ENCODE measurements at regions not wholly inside any gene's neighbourhood (a gene's known extent, or its start where the extent isn't known, plus 50 kb on each side); places are given as distances from the start of the nearest gene placed in this dataset.

- FAIRE-seq (no peak), DNase-seq (ENCODE audit: low read depth, low spot score) (no peak)
- POLR2A ChIA-PET, result no interaction called here
- no TSS peak for BruUV-seq (replicated peaks)
- CTCF ChIA-PET, result no interaction called here
- no peaks in the 10 kb centered on the region for H3K79me2 ChIP-seq (ENCODE audit: control insufficient read depth, insufficient read depth, low read length)
- dilution Hi-C loops (cut with MboI; ENCODE audit: extremely low pct_ligation_motif_present, low sequenced_read_pairs) (no loop called here), intact Hi-C loops (cut with micrococcal nuclease) (no loop called here)
- no peaks in the 10 kb centered on the region for H3K27me3 ChIP-seq (ENCODE audit: control insufficient read depth in 2 of 2, insufficient read depth in 2 of 2, low read length in 2 of 2)
- no peak overlapping the region for H2AFZ ChIP-seq (ENCODE audit: low read depth, low read length)
- H3K4me1 ChIP-seq (ENCODE audit: control insufficient read depth, extremely low read depth, insufficient read depth, low read length), result peaks cover 13% of the 10 kb centered on the region
- no peak for TF ChIP-seq POLR2AphosphoS5 (IDR thresholded peaks at IDR 0.05; ENCODE audit: insufficient read depth, low read depth, low read length)
- TF ChIP-seq MYC (IDR thresholded peaks at IDR 0.05; ENCODE audit: low read depth, low read length), result no peak
- no peak for TF ChIP-seq GATA2 (IDR thresholded peaks at IDR 0.05; ENCODE audit: insufficient read depth, insufficient read length, low read depth, low read length)
- no peaks in the 10 kb centered on the region for H3K36me3 ChIP-seq (ENCODE audit: control insufficient read depth in 2 of 2, extremely low read depth in 1 of 2, insufficient read depth in 2 of 2, low read length in 2 of 2)
- H3K9me1 ChIP-seq (replicated peaks; ENCODE audit: control insufficient read depth, extremely low read depth, insufficient read depth, low read length), result no peaks in the 10 kb centered on the region
- H3K9me3 ChIP-seq (replicated peaks; ENCODE audit: control insufficient read depth, insufficient read depth, low read length), result no peaks in the 10 kb centered on the region
- no peak overlapping the region for H3K4me2 ChIP-seq (ENCODE audit: insufficient read depth, low read length)
- no peaks in the 10 kb centered on the region for H4K20me1 ChIP-seq (replicated peaks; ENCODE audit: control insufficient read depth, extremely low read depth, insufficient read depth, low read length)
- no peak overlapping the region for H3K9ac ChIP-seq (replicated peaks; ENCODE audit: extremely low read depth, insufficient read depth, low read length)
- H3K27ac ChIP-seq (ENCODE audit: insufficient read depth, low read depth, low read length), result no peak overlapping the region
- no peak overlapping the region for H3K4me3 ChIP-seq (replicated peaks in 1 of 3; ENCODE audit: insufficient read depth in 1 of 3, low read depth in 1 of 3, low read length in 3 of 3)
Measured at GRCh38 chr3:177512945-177513814, 315.9 kb upstream of the TBL1XR1 start.

DNA sequence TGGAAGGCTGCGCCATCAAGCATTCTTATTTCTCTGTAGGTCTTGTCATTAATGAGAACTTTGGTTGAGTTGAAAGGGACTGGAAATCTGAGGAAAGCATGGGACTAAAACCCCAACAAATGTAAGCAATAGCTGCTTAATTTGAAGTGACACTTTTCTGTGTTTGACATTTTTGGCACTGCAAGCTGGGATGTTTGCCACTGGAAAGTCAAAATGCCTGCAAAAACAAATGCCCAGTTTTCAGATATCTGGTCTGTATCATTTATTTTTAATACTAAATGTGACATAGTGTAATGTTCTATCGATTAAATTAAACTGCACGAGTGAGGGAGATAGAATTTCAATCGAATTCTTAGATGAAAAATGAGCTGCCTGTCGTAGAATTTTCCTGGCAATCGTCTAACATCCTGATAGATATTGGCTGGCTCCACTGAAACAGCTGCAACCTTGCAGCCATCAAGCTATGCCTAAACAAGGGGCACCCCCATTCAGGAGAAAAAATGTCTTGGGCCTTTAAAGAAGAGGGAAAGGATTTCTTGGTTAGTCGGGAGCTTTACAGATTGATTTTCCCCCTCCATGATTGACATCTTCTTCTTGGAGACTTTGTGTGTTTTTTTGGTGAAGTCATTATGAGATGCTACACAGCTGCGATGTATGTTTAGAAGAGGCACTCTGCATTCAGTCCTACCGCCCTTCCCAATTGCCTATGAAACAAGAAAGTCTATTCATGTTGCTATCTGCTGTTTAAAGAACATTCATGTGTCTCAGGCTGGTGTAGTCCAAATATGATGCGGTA, 316.7 kb upstream of the TBL1XR1 start:
- POLR2A ChIA-PET, result no interaction called here
- DNase-seq (ENCODE audit: low read depth, low spot score) (no peak), FAIRE-seq (no peak)
- Histone ChIP-seq H3K9me3 (replicated peaks; ENCODE audit: control insufficient read depth, insufficient read depth, low read length) (no peaks in the 10 kb centered on the region), H3K4me3 (replicated peaks in 1 of 3; ENCODE audit: insufficient read depth in 1 of 3, low read depth in 1 of 3, low read length in 3 of 3) (no peak overlapping the region), H3K4me1 (ENCODE audit: control insufficient read depth, extremely low read depth, insufficient read depth, low read length) (peaks cover 13% of the 10 kb centered on the region), H3K9me1 (replicated peaks; ENCODE audit: control insufficient read depth, extremely low read depth, insufficient read depth, low read length) (no peaks in the 10 kb centered on the region), H3K27me3 (ENCODE audit: control insufficient read depth in 2 of 2, insufficient read depth in 2 of 2, low read length in 2 of 2) (no peaks in the 10 kb centered on the region), H3K36me3 (ENCODE audit: control insufficient read depth in 2 of 2, extremely low read depth in 1 of 2, insufficient read depth in 2 of 2, low read length in 2 of 2) (no peaks in the 10 kb centered on the region), H3K4me2 (ENCODE audit: insufficient read depth, low read length) (no peak overlapping the region), H2AFZ (ENCODE audit: low read depth, low read length) (no peak overlapping the region), H4K20me1 (replicated peaks; ENCODE audit: control insufficient read depth, extremely low read depth, insufficient read depth, low read length) (no peaks in the 10 kb centered on the region), H3K27ac (ENCODE audit: insufficient read depth, low read depth, low read length) (no peak overlapping the region), H3K79me2 (ENCODE audit: control insufficient read depth, insufficient read depth, low read length) (no peaks in the 10 kb centered on the region), H3K9ac (replicated peaks; ENCODE audit: extremely low read depth, insufficient read depth, low read length) (no peak overlapping the region)
- dilution Hi-C loops (cut with MboI; ENCODE audit: extremely low pct_ligation_motif_present, low sequenced_read_pairs), result no loop called here
- TF ChIP-seq GATA2 (IDR thresholded peaks at IDR 0.05; ENCODE audit: insufficient read depth, insufficient read length, low read depth, low read length) (no peak), FOS (IDR thresholded peaks at IDR 0.05; ENCODE audit: borderline replicate concordance, insufficient read depth, low read length) (no peak), POLR2A (IDR thresholded peaks at IDR 0.05; ENCODE audit: low read depth, low read length) (no peak), CTCF (IDR thresholded peaks at IDR 0.05; ENCODE audit: extremely low read depth in 1 of 2, insufficient read depth in 1 of 2, low read depth in 1 of 2, low read length in 2 of 2) (no peak), MYC (IDR thresholded peaks at IDR 0.05; ENCODE audit: low read depth, low read length) (no peak), POLR2AphosphoS5 (IDR thresholded peaks at IDR 0.05; ENCODE audit: insufficient read depth, low read depth, low read length) (no peak), MAX (IDR thresholded peaks at IDR 0.05; ENCODE audit: insufficient read depth, insufficient read length) (no peak), JUN (IDR thresholded peaks at IDR 0.05; ENCODE audit: borderline replicate concordance, insufficient read depth, insufficient read length, low read depth) (no peak)
- CTCF ChIA-PET, result interaction anchor here (1.0 kb wide), 1 partner anchor 302 kb away, joined by 3 read pairs; no protein-coding TSS in a partner anchor
- intact Hi-C loops (cut with micrococcal nuclease), result no loop called here
- BruUV-seq (replicated peaks), result no TSS peak
